Tibial artery (tissue), 4 donors: ENCODE measurements at regions not wholly inside any gene's neighbourhood (a gene's known extent, or its start where the extent isn't known, plus 50 kb on each side); places are given as distances from the start of the nearest gene placed in this dataset.

Experiments
- DNase-seq, 2 donors: peaks; one replicate each; pipeline ENCODE4 v3.0.0-alpha.2; 2019
- H3K27ac ChIP-seq, 2 donors: fragments of 200-600 bp; sonication (generic) in 1 of 2; 1 replicate in 1 of 2; 2 replicates in 1 of 2; pipeline ENCODE4 v1.5.1; 2018 to 2019; ENCODE audit warnings: mild to moderate bottlenecking in 1 of 2
- H3K27me3 ChIP-seq, 2 donors: fragments of 200-600 bp; sonication (generic) in 1 of 2; one replicate each; pipeline versions ENCODE4 v1.5.1 to v1.6.0; 2016 to 2019
- H3K36me3 ChIP-seq, 3 donors: fragments of 200-600 bp; sonication (generic) in 2 of 3; one replicate each; pipeline ENCODE4 v1.5.1; 2016 to 2019; ENCODE audit warnings: mild to moderate bottlenecking in 2 of 3
- H3K4me1 ChIP-seq, 4 donors: fragments of 200-600 bp; sonication (generic) in 2 of 4; 1 replicate in 3 of 4; 2 replicates in 1 of 4; pipeline ENCODE4 v1.5.1; 2016 to 2019
- H3K4me3 ChIP-seq, 2 donors: fragments of 200-600 bp; sonication (generic) in 1 of 2; 1 replicate in 1 of 2; 2 replicates in 1 of 2; pipeline ENCODE4 v1.5.1; 2018 to 2019; ENCODE audit warnings: mild to moderate bottlenecking in 2 of 2
- H3K9me3 ChIP-seq, 3 donors: fragments of 200-600 bp; sonication (generic) in 1 of 3; one replicate each; pipeline ENCODE4 v1.5.1; 2016 to 2019
- intact Hi-C: fragments of 100-400 bp; cut with DNase I; formaldehyde crosslinking; loops from one replicate; pipeline ENCODE4 v1.15.0; 2023; ENCODE audit warnings: low total_unique reads
- TF ChIP-seq, protein P1 (sequence below), 2 experiments: fragments of 200-600 bp in 1 of 2; fragments of 450-650 bp in 1 of 2; IDR thresholded peaks; one replicate each; pipeline ENCODE4 v1.5.1; 2017 to 2019; ENCODE audit warnings: antibody characterized with exemption in 2 of 2, mild to moderate bottlenecking in 1 of 2, moderate library complexity in 1 of 2

DNA sequence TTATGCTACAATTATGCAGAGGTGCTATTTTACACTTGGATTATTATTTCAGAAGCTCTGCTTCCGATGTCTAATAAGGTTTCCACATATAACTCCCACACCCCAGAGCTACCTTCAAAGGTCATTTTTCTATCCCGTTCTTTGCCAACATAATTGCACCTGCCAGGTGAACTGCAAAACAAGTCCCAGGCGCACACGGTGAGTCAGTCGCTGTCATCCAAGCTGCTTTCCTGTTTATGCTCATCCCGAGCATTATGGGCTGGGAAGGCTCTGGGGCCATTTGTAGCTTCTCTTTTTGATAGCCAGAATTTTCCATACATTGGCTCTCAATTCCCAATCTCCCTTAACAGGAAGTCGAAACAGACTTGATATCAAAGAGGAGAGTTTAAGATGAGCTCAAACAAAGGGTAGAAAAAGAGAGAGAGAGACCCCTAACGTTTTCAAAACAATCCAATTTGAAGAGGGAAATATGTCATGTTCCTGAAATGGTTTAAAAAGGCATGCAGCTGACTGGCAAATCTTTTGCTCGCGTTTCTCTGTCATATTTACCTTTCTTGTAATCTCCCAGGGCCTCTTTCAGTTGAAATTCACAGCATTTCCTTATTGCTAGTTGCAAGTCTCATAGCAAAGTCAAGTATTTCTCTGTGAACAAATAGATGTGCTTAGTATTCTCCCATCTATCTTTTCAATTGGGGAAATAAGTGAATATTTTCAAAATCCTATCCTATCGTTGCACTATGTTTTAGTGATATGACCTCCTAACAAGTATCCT lies 815.9 kb downstream of the KCNA4 start:
- TF ChIP-seq, protein P1, sequence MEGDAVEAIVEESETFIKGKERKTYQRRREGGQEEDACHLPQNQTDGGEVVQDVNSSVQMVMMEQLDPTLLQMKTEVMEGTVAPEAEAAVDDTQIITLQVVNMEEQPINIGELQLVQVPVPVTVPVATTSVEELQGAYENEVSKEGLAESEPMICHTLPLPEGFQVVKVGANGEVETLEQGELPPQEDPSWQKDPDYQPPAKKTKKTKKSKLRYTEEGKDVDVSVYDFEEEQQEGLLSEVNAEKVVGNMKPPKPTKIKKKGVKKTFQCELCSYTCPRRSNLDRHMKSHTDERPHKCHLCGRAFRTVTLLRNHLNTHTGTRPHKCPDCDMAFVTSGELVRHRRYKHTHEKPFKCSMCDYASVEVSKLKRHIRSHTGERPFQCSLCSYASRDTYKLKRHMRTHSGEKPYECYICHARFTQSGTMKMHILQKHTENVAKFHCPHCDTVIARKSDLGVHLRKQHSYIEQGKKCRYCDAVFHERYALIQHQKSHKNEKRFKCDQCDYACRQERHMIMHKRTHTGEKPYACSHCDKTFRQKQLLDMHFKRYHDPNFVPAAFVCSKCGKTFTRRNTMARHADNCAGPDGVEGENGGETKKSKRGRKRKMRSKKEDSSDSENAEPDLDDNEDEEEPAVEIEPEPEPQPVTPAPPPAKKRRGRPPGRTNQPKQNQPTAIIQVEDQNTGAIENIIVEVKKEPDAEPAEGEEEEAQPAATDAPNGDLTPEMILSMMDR (IDR thresholded peaks at IDR 0.05) = no peak
- intact Hi-C loops = no loop called here
- no peak overlapping the region for H3K27ac ChIP-seq
- H3K27me3 ChIP-seq = no peaks in the 10 kb centered on the region
- H3K4me3 ChIP-seq = no peak overlapping the region
- DNase-seq = no peak
- no peaks in the 10 kb centered on the region for H3K4me1 ChIP-seq
- no peaks in the 10 kb centered on the region for H3K9me3 ChIP-seq
- H3K36me3 ChIP-seq = no peaks in the 10 kb centered on the region

DNA sequence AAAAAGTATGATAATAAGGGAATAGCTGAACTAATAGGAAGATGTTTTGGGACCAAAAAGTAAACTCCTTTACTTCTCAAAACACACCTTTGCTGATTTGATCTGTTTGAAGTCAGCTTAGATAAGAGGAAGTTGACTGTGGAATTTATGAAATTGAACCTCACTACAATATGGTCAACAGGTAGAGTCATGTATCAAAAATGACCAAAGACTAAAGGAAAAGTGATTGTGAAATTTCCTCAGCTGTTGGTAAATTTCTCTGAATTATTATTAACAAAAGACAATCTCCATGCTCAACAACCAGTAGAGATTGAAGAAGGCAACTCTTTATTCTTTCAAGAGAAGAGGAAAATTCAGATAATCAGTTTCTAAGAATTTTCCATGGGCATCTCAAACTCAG lies 826.5 kb downstream of the KCNA4 start:
- intact Hi-C loops = no loop called here
- no peak overlapping the region for H3K4me3 ChIP-seq
- H3K27me3 ChIP-seq = no peaks in the 10 kb centered on the region
- no peaks in the 10 kb centered on the region for H3K4me1 ChIP-seq
- no peaks in the 10 kb centered on the region for H3K36me3 ChIP-seq
- no peak for DNase-seq
- TF ChIP-seq, protein P1 (IDR thresholded peaks at IDR 0.05) = no peak
- H3K27ac ChIP-seq = no peak overlapping the region
- H3K9me3 ChIP-seq = no peaks in the 10 kb centered on the region

DNA sequence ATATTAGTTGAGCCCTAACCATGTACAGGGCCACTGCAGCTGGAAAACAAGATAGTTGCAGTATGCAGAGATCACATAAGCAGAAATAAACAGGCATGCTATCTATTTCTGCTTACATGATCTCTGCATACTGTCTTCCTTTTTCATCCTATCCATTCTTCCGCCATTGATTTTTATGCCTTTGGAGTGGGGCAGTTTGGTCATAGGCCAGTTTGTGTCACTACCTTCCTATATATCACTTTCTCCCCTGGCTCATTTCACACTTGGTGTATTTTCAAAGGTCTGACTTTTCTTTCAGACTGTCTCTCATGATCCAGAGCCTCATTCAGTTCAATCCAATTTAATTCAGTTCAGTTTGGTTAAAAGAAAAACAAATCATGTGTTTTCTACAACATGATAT lies 829.6 kb downstream of the KCNA4 start:
- H3K27me3 ChIP-seq = no peaks in the 10 kb centered on the region
- TF ChIP-seq, protein P1 (IDR thresholded peaks at IDR 0.05) = no peak
- H3K4me3 ChIP-seq = no peak overlapping the region
- H3K9me3 ChIP-seq = no peaks in the 10 kb centered on the region
- no peaks in the 10 kb centered on the region for H3K36me3 ChIP-seq
- no peak for DNase-seq
- intact Hi-C loops = no loop called here
- no peaks in the 10 kb centered on the region for H3K4me1 ChIP-seq
- H3K27ac ChIP-seq = no peak overlapping the region

DNA sequence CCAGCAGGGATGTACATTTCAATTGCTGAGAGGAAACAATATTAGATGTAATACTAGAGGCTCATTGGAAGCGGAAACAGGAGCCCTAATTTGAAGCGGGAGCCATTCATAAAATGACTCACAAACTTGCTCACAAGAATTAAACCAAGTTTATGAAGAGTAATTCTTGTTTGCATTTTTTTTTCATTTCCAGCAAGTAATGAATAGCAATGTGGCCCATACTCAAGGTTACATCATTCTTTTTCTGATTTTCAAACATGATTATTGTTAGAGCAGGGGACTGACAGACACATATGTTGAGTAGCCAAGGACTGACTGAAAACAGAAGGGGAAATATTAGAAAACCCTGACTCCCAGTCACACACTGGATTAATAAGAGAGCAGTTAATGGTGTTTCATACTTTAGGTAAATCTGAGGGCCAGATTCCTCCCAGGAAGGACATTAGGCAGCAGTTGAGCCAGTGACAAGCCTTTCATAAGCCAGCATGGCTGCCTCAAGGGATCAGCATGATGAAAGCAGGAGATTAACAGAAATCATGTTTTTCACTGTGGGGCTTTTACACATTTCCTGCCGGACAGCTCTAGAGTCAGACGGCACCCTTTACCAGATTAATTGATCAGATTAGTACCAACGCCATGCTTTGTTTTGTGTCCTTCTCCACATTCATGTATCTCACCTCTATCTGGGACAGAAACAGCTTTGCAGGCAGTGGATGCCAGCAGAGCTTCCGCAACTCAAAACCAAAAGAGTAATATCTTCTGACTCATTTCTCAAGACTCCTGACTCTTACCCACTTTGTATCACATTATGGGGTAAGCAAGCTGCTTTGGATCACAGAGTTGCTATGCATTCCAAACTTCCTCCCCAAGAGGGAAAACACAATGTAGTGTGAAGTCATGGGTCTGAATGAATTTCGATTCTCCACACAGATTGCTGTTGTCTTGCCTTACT lies 831.6 kb downstream of the KCNA4 start:
- Histone ChIP-seq H3K4me3 (no peak overlapping the region), H3K27ac (no peak overlapping the region), H3K9me3 (no peaks in the 10 kb centered on the region), H3K4me1 (no peaks in the 10 kb centered on the region), H3K36me3 (no peaks in the 10 kb centered on the region), H3K27me3 (no peaks in the 10 kb centered on the region)
- intact Hi-C loops = no loop called here
- DNase-seq = no peak
- TF ChIP-seq, protein P1 (IDR thresholded peaks at IDR 0.05) = no peak

DNA sequence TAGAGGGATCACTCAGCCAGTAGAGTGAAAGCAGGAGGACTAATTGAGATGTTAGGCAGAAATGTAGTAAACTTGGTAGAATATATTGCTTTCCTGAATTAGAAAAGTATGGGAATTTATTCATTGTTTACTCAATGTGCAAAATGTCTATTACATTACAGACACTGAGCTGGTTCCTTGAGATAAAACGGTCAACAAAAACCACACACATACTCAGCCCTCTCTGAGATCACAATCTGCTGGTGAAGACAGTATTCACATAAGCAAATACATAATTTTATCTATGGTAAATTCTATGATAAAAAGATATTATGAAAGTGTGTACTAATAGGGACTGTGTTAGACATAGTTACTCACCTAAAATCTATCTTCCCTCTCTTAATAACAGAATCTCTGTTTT lies 833.5 kb downstream of the KCNA4 start:
- Histone ChIP-seq H3K4me3 (no peak overlapping the region), H3K27me3 (no peaks in the 10 kb centered on the region), H3K27ac (no peak overlapping the region), H3K9me3 (no peaks in the 10 kb centered on the region), H3K4me1 (no peaks in the 10 kb centered on the region), H3K36me3 (no peaks in the 10 kb centered on the region)
- TF ChIP-seq, protein P1 (IDR thresholded peaks at IDR 0.05) = no peak
- DNase-seq = no peak
- intact Hi-C loops = no loop called here
